KMS-11 (cell line): ENCODE measurements at regions not wholly inside any gene's neighbourhood (a gene's known extent, or its start where the extent isn't known, plus 50 kb on each side); places are given as distances from the start of the nearest gene placed in this dataset.

Experiments
- H2AFZ ChIP-seq: fragments of 200-600 bp; sonication (generic); 2 replicates; pipeline ENCODE4 v1.6.1; 2016; ENCODE audit warnings: antibody characterized with exemption, mixed run types, low read depth
- H3K27ac ChIP-seq: fragments of 200-600 bp; sonication (generic); 2 replicates; pipeline ENCODE4 v1.6.1; 2016; ENCODE audit warnings: mild to moderate bottlenecking, mixed run types
- H3K27me3 ChIP-seq: fragments of 200-600 bp; sonication (generic); 2 replicates; pipeline ENCODE4 v1.6.1; 2017; ENCODE audit warnings: mild to moderate bottlenecking, low read depth, mixed run types, moderate library complexity; ENCODE audit not compliant: insufficient read depth
- H3K36me3 ChIP-seq: fragments of 200-600 bp; sonication (generic); 2 replicates; pipeline ENCODE4 v1.6.1; 2017; ENCODE audit warnings: mild to moderate bottlenecking, mixed run types; ENCODE audit not compliant: insufficient read depth
- H3K4me1 ChIP-seq: fragments of 200-600 bp; sonication (generic); 2 replicates; pipeline ENCODE4 v1.6.1; 2016; ENCODE audit warnings: mild to moderate bottlenecking, low read depth, mixed run types; ENCODE audit not compliant: poor library complexity, severe bottlenecking
- H3K4me2 ChIP-seq: fragments of 200-600 bp; sonication (generic); 2 replicates; pipeline ENCODE4 v1.7.0; 2016; ENCODE audit warnings: mild to moderate bottlenecking, mixed run types
- H3K4me3 ChIP-seq: fragments of 200-600 bp; sonication (generic); IDR thresholded peaks from 2 replicates; pipeline ENCODE4 v1.6.1; 2017; ENCODE audit warnings: low read depth, low read length, mixed read lengths; ENCODE audit not compliant: insufficient read depth
- H3K79me2 ChIP-seq: fragments of 200-600 bp; sonication (generic); 2 replicates; pipeline ENCODE4 v1.6.1; 2016; ENCODE audit warnings: low read depth, mixed run types; ENCODE audit not compliant: insufficient read depth
- H3K9ac ChIP-seq: fragments of 200-600 bp; sonication (generic); 2 replicates; pipeline ENCODE4 v1.6.1; 2016; ENCODE audit warnings: mild to moderate bottlenecking, mixed run types
- H4K20me1 ChIP-seq: fragments of 200-600 bp; sonication (generic); 2 replicates; pipeline ENCODE4 v1.6.1; 2016; ENCODE audit warnings: mild to moderate bottlenecking, mixed run types; ENCODE audit not compliant: insufficient read depth
- CTCF ChIP-seq: fragments of 200-600 bp; sonication (generic); conservative IDR thresholded peaks from 2 replicates; pipeline ENCODE4 v1.6.1; 2017; ENCODE audit warnings: low read depth, mild to moderate bottlenecking, antibody characterized with exemption, low read length, moderate library complexity, mixed read lengths

GRCh38 chr4:115293093-115293462 lies 179.7 kb upstream of the NDST4 start:
- Histone ChIP-seq H3K9ac (no peak overlapping the region), H3K27ac (no peak overlapping the region), H3K4me2 (no peak overlapping the region), H2AFZ (no peak overlapping the region), H3K4me3 (no peak overlapping the region), H3K4me1 (no peaks in the 10 kb centered on the region), H3K27me3 (no peaks in the 10 kb centered on the region), H4K20me1 (no peaks in the 10 kb centered on the region), H3K36me3 (no peaks in the 10 kb centered on the region), H3K79me2 (no peaks in the 10 kb centered on the region)
- TF ChIP-seq CTCF: no peak

DNA sequence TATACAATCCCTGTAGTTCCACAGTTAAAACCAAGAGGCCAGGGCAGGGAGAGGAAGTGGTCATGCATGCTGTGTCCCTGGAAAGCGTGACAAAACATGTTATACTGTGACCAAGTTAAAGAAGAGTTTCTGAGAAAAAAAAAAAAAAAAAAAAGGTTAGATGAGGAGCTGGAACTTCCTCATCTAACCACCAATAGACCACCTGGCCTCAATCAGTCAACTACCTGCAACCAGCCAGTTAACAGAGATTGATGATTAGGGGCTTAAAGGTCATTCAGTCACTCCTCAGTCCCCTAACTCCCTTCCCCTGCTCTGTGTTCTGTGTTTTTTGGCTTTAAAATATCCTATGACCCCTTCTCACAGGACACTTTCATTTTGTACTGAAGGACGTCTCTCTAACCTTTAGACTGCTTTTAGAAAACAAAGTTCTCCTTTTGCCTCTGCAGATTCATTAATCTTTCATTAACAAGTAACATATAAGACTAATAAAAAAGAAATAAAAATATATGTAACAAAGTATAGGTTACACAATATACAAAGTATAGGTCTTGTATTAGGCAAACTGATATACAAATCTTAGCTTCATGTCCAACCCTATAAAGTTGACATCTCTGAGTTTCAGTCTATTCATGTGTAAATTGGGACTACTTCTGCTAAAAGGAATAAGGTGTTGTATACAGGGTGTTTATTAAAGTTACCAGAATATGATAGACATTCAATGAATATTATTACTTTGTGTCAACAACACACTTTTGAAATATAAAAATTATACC lies 179.1 kb upstream of the NDST4 start:
- H3K4me3 ChIP-seq: no peak overlapping the region
- H3K4me2 ChIP-seq: peak overlapping the region; percentile 26; the same call in 1 of the 2 replicates
- no peak overlapping the region for H3K9ac ChIP-seq
- no peak overlapping the region for H3K27ac ChIP-seq
- no peaks in the 10 kb centered on the region for H3K27me3 ChIP-seq
- H2AFZ ChIP-seq: 0 out of 2 replicates have a peak overlapping the region, but pooled peaks have one; percentile 8
- TF ChIP-seq CTCF: no peak
- H3K79me2 ChIP-seq: no peaks in the 10 kb centered on the region
- no peaks in the 10 kb centered on the region for H4K20me1 ChIP-seq
- no peaks in the 10 kb centered on the region for H3K4me1 ChIP-seq
- no peaks in the 10 kb centered on the region for H3K36me3 ChIP-seq

DNA sequence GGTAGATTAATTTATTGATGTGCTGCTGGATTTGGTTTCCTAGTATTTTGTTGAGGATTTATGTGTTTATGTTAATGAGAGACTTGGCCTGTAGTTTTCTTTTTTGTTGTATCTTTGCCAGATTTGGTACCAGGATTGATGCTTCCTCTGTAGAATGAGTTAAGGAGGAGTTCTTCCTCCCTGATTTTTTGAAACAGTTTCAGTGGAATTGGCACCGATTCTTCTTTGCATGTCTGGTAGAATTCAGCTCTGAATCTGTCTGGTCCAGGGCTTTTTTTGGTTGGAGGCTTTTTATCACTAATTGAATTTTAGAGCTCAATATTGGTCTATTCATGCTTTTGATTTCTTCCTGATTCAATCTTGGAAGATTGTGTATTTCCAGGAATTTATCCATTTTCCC lies 174.0 kb upstream of the NDST4 start:
- Histone ChIP-seq H3K4me1 (no peaks in the 10 kb centered on the region), H4K20me1 (no peaks in the 10 kb centered on the region), H2AFZ (no peak overlapping the region), H3K4me2 (no peak overlapping the region), H3K4me3 (no peak overlapping the region), H3K27ac (no peak overlapping the region), H3K27me3 (no peaks in the 10 kb centered on the region), H3K9ac (no peak overlapping the region), H3K36me3 (no peaks in the 10 kb centered on the region), H3K79me2 (no peaks in the 10 kb centered on the region)
- TF ChIP-seq CTCF: no peak

GRCh38 chr4:115279330-115279729 lies 165.9 kb upstream of the NDST4 start:
- no peak for TF ChIP-seq CTCF
- peaks cover 15% of the 10 kb centered on the region for H3K4me1 ChIP-seq
- H4K20me1 ChIP-seq: no peaks in the 10 kb centered on the region
- no peak overlapping the region for H3K27ac ChIP-seq
- no peak overlapping the region for H3K4me3 ChIP-seq
- no peak overlapping the region for H2AFZ ChIP-seq
- no peaks in the 10 kb centered on the region for H3K36me3 ChIP-seq
- no peaks in the 10 kb centered on the region for H3K27me3 ChIP-seq
- H3K9ac ChIP-seq: no peak overlapping the region
- no peak overlapping the region for H3K4me2 ChIP-seq
- no peaks in the 10 kb centered on the region for H3K79me2 ChIP-seq
